ENCODE measurements at regions not wholly inside any gene's neighbourhood (a gene's known extent, or its start where the extent isn't known, plus 50 kb on each side); places are given as distances from the start of the nearest gene placed in this dataset.

- intact Hi-C loops (cut with DNase I; ENCODE audit: low total_unique reads) (no loop called here), in situ Hi-C loops (cut with MboI; ENCODE audit: low pct_ligation_motif_present in 1 of 4, low pct_unique_long_range_greater_than_20kb in 1 of 4, low sequenced_read_pairs in 3 of 4) (no loop called here)
- Histone ChIP-seq H3K36me3 (no peaks in the 10 kb centered on the region), H3K4me1 (no peaks in the 10 kb centered on the region), H3K9me3 (no peaks in the 10 kb centered on the region), H3K27ac (no peak overlapping the region), H3K27me3 (no peaks in the 10 kb centered on the region), H3K4me3 (no peak overlapping the region)
- TF ChIP-seq EP300 (IDR thresholded peaks at IDR 0.05; ENCODE audit: low read depth) (no peak), CTCF (IDR thresholded peaks at IDR 0.05) (no peak)
- WGBS, 2 donors (ENCODE audit: low coverage in 1 of 2), result 67 to 74% methylated on average over 1 of the region's 1 CpG
- no peak for DNase-seq
Measured at GRCh38 chr14:22264759-22265158, 324.3 kb downstream of the DAD1 start.

- Histone ChIP-seq H3K27me3 (no peaks in the 10 kb centered on the region), H3K4me1 (no peaks in the 10 kb centered on the region), H3K36me3 (no peaks in the 10 kb centered on the region), H3K4me3 (no peak overlapping the region), H3K9me3 (no peaks in the 10 kb centered on the region), H3K27ac (no peak overlapping the region)
- in situ Hi-C loops (cut with MboI; ENCODE audit: low pct_ligation_motif_present in 1 of 4, low pct_unique_long_range_greater_than_20kb in 1 of 4, low sequenced_read_pairs in 3 of 4), result no loop called here
- TF ChIP-seq EP300 (IDR thresholded peaks at IDR 0.05; ENCODE audit: low read depth), result no peak
- TF ChIP-seq CTCF (IDR thresholded peaks at IDR 0.05), result no peak
- no peak for TF ChIP-seq POLR2AphosphoS5 (IDR thresholded peaks at IDR 0.05)
- no peak for TF ChIP-seq POLR2A (IDR thresholded peaks at IDR 0.05)
- intact Hi-C loops (cut with DNase I; ENCODE audit: low total_unique reads), result no loop called here
- DNase-seq, result no peak
- WGBS, 2 donors (ENCODE audit: low coverage in 1 of 2), result 67 to 71% methylated on average over 1 of the region's 1 CpG
Measured at GRCh38 chr14:22263961-22264360, 325.1 kb downstream of the DAD1 start.

- H3K9me3 ChIP-seq, result no peaks in the 10 kb centered on the region
- 89 to 91% methylated on average over 3 of the region's 3 CpGs for WGBS, 2 donors (ENCODE audit: low coverage in 1 of 2)
- no peak overlapping the region for H3K27ac ChIP-seq
- TF ChIP-seq POLR2A (IDR thresholded peaks at IDR 0.05), result no peak
- TF ChIP-seq CTCF (IDR thresholded peaks at IDR 0.05), result no peak
- TF ChIP-seq EP300 (IDR thresholded peaks at IDR 0.05; ENCODE audit: low read depth), result no peak
- TF ChIP-seq POLR2AphosphoS5 (IDR thresholded peaks at IDR 0.05), result no peak
- intact Hi-C loops (cut with DNase I; ENCODE audit: low total_unique reads), result no loop called here
- H3K36me3 ChIP-seq, result no peaks in the 10 kb centered on the region
- in situ Hi-C loops (cut with MboI; ENCODE audit: low pct_ligation_motif_present in 1 of 4, low pct_unique_long_range_greater_than_20kb in 1 of 4, low sequenced_read_pairs in 3 of 4), result no loop called here
- H3K4me3 ChIP-seq, result no peak overlapping the region
- no peaks in the 10 kb centered on the region for H3K27me3 ChIP-seq
- no peak for DNase-seq
- H3K4me1 ChIP-seq, result no peaks in the 10 kb centered on the region
Measured at GRCh38 chr14:22262881-22263280, 326.1 kb downstream of the DAD1 start.

GRCh38 chr14:22255017-22255950 lies 333.7 kb downstream of the DAD1 start:
- in situ Hi-C loops (cut with MboI; ENCODE audit: low pct_ligation_motif_present in 1 of 4, low pct_unique_long_range_greater_than_20kb in 1 of 4, low sequenced_read_pairs in 3 of 4) (no loop called here), intact Hi-C loops (cut with DNase I; ENCODE audit: low total_unique reads) (no loop called here)
- Histone ChIP-seq H3K27me3 (no peaks in the 10 kb centered on the region), H3K36me3 (no peaks in the 10 kb centered on the region), H3K27ac (no peak overlapping the region), H3K4me3 (no peak overlapping the region), H3K4me1 (no peaks in the 10 kb centered on the region), H3K9me3 (no peaks in the 10 kb centered on the region)
- DNase-seq, result no peak
- TF ChIP-seq POLR2AphosphoS5 (IDR thresholded peaks at IDR 0.05) (no peak), POLR2A (IDR thresholded peaks at IDR 0.05) (no peak), EP300 (IDR thresholded peaks at IDR 0.05; ENCODE audit: low read depth) (no peak), CTCF (IDR thresholded peaks at IDR 0.05) (no peak)
- 62 to 72% methylated on average over 5 of the region's 5 CpGs for WGBS, 2 donors (ENCODE audit: low coverage in 1 of 2)
